PC-9 (cell line): ENCODE measurements at regions not wholly inside any gene's neighbourhood (a gene's known extent, or its start where the extent isn't known, plus 50 kb on each side); places are given as distances from the start of the nearest gene placed in this dataset.

Source experiments
- EZH2 ChIP-seq: fragments of 200-600 bp; sonication (generic); IDR thresholded peaks from 2 replicates; pipeline ENCODE4 v1.8.0; 2017; ENCODE audit warnings: antibody characterized with exemption, low read depth
- TF ChIP-seq, protein P1 (sequence below): fragments of 200-600 bp; sonication (generic); conservative IDR thresholded peaks from 2 replicates; pipeline ENCODE4 v1.6.1; 2017; ENCODE audit warnings: mixed run types, antibody characterized with exemption, mild to moderate bottlenecking, moderate library complexity

DNA sequence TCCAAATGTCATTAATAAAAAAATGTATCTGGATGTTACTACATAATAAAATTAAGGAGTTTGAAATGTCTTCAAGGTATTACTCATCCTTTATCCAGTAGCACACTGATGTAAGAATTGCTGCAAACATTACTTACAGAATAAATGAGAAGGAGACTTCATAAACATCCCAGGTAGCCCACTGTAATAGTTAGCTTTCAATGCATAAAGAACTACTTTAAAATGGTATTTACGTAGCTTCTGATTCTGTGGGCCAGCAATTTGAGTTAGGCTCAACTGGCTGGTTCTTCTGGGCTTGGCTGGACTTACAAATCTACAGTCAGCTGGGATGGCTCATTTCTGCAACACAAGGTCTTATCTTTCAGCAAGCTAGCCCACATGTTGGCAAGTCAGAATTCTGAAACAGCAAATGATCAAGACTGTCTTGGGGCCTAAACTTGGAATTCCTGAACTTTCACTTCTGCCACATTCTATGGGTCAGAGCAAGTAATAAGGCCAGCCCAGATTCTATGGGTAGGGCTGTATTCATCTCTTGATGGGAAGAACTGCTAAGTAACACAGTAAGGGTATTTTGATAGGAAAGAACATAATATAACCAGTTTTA is 522.5 kb downstream of the IQCM start:
- TF ChIP-seq, protein P1, sequence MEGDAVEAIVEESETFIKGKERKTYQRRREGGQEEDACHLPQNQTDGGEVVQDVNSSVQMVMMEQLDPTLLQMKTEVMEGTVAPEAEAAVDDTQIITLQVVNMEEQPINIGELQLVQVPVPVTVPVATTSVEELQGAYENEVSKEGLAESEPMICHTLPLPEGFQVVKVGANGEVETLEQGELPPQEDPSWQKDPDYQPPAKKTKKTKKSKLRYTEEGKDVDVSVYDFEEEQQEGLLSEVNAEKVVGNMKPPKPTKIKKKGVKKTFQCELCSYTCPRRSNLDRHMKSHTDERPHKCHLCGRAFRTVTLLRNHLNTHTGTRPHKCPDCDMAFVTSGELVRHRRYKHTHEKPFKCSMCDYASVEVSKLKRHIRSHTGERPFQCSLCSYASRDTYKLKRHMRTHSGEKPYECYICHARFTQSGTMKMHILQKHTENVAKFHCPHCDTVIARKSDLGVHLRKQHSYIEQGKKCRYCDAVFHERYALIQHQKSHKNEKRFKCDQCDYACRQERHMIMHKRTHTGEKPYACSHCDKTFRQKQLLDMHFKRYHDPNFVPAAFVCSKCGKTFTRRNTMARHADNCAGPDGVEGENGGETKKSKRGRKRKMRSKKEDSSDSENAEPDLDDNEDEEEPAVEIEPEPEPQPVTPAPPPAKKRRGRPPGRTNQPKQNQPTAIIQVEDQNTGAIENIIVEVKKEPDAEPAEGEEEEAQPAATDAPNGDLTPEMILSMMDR = no peak
- no peak for TF ChIP-seq EZH2
